Stimulated activated CD4-positive, alpha-beta T cell treated with anti-CD3 and anti-CD28 coated beads, TNF-alpha, amount 100 ng/mL, for 48 hours (primary cell): ENCODE measurements at regions not wholly inside any gene's neighbourhood (a gene's known extent, or its start where the extent isn't known, plus 50 kb on each side); places are given as distances from the start of the nearest gene placed in this dataset.
"Not testable (repeated sequence)": the region's sequence is repeated elsewhere in the genome, so short reads cannot be mapped to it uniquely, and the experiment has no call there.

Source experiments
- DNase-seq, 3 donors: peaks; one replicate each; pipeline ENCODE4 v3.0.0-alpha.2; 2020; ENCODE audit warnings: low read depth in 3 of 3

GRCh38 chr2:53536583-53537361, 230.8 kb upstream of the CHAC2 start:
- DNase-seq, result no peak

GRCh38 chr2:53535234-53535840, 232.3 kb upstream of the CHAC2 start:
- no peak for DNase-seq

DNA sequence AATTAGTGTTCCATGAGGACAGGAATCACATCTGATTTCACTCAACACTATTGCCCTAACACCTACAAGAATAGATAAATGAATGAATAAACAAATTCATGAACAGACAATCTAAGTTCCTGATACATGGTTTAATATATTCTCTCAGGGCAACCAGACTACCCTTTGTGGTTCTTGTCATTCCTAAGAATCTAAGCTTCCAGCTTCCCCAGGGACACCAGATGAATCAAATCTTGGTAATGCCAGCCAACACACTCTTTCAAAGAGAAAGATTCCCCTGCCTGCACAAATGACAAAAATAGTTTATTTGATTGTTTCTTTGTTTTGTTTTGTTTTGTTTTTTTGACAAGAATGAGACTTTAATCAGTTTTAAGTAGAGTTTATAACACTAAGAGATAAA, 237.5 kb upstream of the CHAC2 start:
- DNase-seq, result no peak

DNA sequence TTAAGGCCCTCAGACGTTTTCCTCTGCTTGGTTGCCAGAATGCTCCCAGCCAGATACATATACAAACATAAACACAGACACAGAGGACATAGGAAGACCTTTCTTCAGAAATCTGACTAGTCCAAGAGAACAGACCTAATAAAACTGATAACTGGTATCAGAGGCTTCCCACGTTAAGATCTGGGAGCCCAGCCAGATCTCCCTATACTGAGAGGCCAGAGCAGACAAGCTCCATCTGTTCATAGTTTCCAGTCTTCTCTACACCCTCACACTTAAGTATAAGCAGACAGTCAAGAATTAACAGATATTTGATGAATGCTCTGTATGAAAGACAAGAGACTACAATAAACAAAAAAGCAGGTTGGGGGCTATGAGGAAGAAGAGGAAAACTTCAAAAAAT, 240.5 kb upstream of the CHAC2 start:
- no peak for DNase-seq

DNA sequence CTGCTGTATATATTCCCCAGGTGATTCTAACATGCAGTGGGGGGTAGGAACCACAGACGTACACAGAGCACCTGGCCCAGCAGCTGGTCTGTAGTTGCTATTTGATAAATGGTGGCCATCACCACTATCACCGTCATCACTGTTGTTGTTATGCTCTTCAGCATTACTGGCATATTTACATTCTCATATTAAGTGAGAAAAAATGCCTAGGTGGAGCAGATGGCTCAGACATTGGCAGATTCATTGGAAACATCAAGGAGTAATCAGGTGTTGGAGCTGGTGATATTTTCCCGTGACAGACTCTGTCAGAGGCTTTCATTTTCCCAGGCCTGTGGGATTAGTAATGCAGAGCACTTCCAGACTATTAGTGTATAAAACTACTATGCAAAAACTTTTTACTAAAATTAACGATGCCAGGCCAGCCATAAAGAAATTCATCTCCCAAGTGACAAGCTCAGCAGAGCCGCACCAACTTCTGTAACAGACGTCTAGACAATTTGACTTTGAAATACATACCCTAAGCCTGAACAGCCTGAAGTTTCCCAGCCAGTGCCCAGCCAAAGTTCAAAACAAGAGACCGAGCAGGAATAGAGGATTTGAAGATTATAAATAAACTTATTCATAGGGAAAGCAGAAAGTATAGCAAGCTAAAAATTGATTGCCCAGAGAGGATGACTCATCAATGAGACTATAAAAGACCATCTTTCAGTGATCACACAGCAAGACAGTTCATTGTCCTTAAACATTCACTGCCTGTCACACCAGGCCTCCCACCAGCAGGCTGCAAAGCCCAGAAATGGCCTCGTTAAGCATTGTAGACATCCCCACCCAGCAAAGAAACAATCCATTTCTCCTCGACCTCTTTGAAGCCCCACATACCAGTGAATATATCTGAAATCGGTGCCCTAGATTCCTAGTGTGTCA, 247.4 kb upstream of the CHAC2 start:
- DNase-seq, result no peak

DNA sequence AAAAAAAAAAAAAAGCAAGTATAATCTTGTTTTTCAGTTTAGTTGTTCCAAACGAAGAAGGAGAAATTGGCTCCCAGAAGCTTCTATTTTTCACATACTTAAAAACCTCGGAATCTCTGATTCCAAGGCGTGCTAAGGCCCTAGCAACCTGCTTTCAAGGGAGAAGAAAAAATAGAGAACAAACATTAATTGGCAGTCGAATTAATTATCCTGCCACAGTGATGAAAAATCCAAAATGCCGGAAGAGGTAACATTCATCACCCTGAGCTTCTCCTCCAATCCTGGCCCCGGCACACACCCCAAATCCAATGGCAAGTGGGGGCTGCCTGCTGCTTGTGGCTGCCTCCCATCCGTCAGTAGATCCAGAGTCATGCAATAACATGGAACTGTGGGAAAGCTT, 250.2 kb upstream of the CHAC2 start:
- DNase-seq, result no peak

- DNase-seq, result no peak
Measured at GRCh38 chr2:53516650-53517049, 251.0 kb upstream of the CHAC2 start.

- no peak for DNase-seq
Measured at GRCh38 chr2:53515435-53516332, 251.9 kb upstream of the CHAC2 start.

- no peak for DNase-seq
Measured at GRCh38 chr2:53513167-53513666, 254.4 kb upstream of the CHAC2 start.

GRCh38 chr2:53512071-53512826, 255.4 kb upstream of the CHAC2 start:
- no peak for DNase-seq

- DNase-seq, result no peak
Measured at GRCh38 chr2:53511549-53511948, 256.1 kb upstream of the CHAC2 start.

GRCh38 chr2:53510401-53510800, 257.2 kb upstream of the CHAC2 start:
- DNase-seq, result no peak

GRCh38 chr2:53509831-53510388, 257.7 kb upstream of the CHAC2 start:
- DNase-seq, result no peak

DNA sequence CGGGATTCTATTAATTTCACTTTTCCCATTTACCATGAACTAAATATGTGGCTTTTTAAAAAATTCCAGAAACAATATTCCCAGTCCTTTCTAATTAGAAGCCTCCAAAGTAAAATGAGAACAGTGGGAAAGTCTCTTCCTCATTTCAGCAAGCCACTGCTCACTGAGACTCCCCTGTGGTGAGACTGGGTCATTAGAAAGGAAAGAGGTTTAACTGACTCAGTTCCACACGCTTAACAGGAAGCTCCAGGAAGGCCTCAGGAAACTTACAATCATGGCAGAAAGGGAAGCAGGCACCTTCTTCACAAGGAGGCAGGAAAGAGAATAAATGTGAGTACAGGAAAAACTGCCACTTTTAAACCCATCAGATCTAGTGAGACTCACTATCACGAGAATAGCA, 258.9 kb upstream of the CHAC2 start:
- DNase-seq, result no peak

GRCh38 chr2:53507070-53507469, 260.5 kb upstream of the CHAC2 start:
- not testable (repeated sequence) for DNase-seq

- no peak for DNase-seq
Measured at GRCh38 chr2:53505826-53506225, 261.8 kb upstream of the CHAC2 start.

DNA sequence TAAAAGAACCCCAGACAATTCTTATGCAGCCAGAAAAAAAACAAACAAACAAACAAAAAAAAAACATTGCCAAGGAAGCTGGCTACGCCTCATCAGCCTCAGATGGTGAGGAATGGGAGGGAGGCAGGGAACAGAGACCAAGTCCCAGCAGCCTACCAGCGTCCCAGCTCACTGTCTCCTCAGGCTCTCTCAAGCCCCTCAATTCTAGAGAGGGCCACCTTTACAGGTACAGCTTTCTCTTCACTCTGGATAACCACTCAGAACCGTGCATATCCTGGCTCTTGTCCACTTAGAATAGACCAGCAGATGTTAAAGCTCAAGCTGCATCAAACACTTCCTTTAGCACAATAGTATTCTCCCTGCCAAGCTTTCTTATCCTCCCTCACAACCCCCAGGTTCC, 263.1 kb upstream of the CHAC2 start:
- DNase-seq, result no peak

DNA sequence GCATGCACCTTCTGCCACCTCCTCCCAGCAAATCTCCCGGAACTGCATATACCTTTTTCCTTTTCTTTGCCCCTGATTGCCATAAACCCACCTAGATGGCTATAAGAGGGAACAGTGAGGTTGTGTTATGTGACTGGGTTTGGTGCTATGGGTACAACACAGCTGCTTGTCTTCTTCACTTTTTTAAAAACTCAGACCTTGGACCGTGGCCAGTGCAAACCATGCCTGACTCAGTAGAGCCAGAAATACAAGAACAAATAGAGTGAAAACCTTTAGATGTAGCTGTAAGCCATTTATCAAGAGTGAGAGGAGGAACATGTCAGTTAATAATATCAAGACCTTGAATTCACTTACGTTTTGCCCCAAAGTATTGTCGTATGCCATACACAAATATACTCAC, 267.4 kb upstream of the CHAC2 start:
- DNase-seq, result no peak

DNA sequence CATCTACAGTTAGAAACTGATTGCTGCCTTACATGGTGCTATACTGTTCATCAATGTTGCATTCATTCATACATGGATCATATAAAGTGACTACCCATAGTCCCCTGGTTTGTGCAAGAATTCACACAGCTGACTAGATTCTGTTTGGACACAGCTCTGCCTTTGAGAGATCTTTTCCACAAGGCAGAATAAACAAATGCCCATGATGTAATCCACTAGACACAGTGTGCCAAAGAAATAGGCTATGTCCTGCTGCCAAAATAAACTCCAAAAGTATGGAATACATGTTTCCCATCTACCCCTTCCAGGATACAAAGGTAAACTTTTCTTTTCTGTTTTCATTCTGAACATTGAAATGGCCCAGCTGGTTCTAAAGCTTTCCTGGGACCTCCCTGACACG, 269.4 kb upstream of the CHAC2 start:
- no peak for DNase-seq

- no peak for DNase-seq
Measured at GRCh38 chr2:53497020-53497419, 270.6 kb upstream of the CHAC2 start.
